Activated CD4-positive, alpha-beta memory T cell treated with anti-CD3 and anti-CD28 coated beads, Interleukin-2, amount 10 ng/mL, durations not matched to agents 7 days and 5 days (primary cell): ENCODE measurements at regions not wholly inside any gene's neighbourhood (a gene's known extent, or its start where the extent isn't known, plus 50 kb on each side); places are given as distances from the start of the nearest gene placed in this dataset.

Experiments used
- CTCF ChIA-PET: fragments of 350-600 bp; sonication (Branson Sonifier 250); formaldehyde crosslinking; loops from one replicate; lab custom pipeline; 2021; ENCODE audit warnings: antibody characterized with exemption, inconsistent platforms; lab: Charles Lee
- POLR2A ChIA-PET: fragments of 350-600 bp; sonication (Branson Sonifier 250); formaldehyde crosslinking; loops from one replicate; lab custom pipeline; 2021; ENCODE audit warnings: antibody characterized with exemption; lab: Charles Lee
- DNase-seq: peaks from one replicate; pipeline ENCODE4 v3.0.0-alpha.2; 2020
- H3K27ac Mint-ChIP-seq: one replicate; pipeline ENCODE4 v1.8.0; 2021; ENCODE audit warnings: mild to moderate bottlenecking, mixed read lengths
- H3K27me3 Mint-ChIP-seq: one replicate; pipeline ENCODE4 v1.8.0; 2021; ENCODE audit warnings: mixed read lengths
- H3K36me3 Mint-ChIP-seq: one replicate; pipeline ENCODE4 v1.8.0; 2021; ENCODE audit warnings: low read depth, mixed read lengths
- H3K4me1 Mint-ChIP-seq: one replicate; pipeline ENCODE4 v1.8.0; 2021; ENCODE audit warnings: mixed read lengths
- H3K4me3 Mint-ChIP-seq: one replicate; pipeline ENCODE4 v1.8.0; 2021; ENCODE audit warnings: mild to moderate bottlenecking, mixed read lengths
- H3K9me3 Mint-ChIP-seq: one replicate; pipeline ENCODE4 v1.8.0; 2021; ENCODE audit warnings: mixed read lengths

- no peak for DNase-seq
- Mint-ChIP-seq H3K4me3 (no peak overlapping the region), H3K27ac (no peak overlapping the region), H3K4me1 (no peaks in the 10 kb centered on the region), H3K36me3 (no peaks in the 10 kb centered on the region), H3K9me3 (peaks cover 2% of the 10 kb centered on the region), H3K27me3 (peaks cover 4% of the 10 kb centered on the region)
- POLR2A ChIA-PET: no interaction called here
- CTCF ChIA-PET: no interaction called here
These were observed 194.4 kb upstream of the CPEB2 start for GRCh38 chr4:14807856-14808255.

GRCh38 chr4:14809203-14809602 lies 193.1 kb upstream of the CPEB2 start:
- H3K4me3 Mint-ChIP-seq: no peak overlapping the region
- ChIA-PET POLR2A (no interaction called here), CTCF (no interaction called here)
- H3K9me3 Mint-ChIP-seq: peaks cover 2% of the 10 kb centered on the region
- no peaks in the 10 kb centered on the region for H3K36me3 Mint-ChIP-seq
- no peaks in the 10 kb centered on the region for H3K4me1 Mint-ChIP-seq
- no peak overlapping the region for H3K27ac Mint-ChIP-seq
- no peak for DNase-seq
- H3K27me3 Mint-ChIP-seq: peaks cover 4% of the 10 kb centered on the region

- Mint-ChIP-seq H3K36me3 (no peaks in the 10 kb centered on the region), H3K9me3 (peaks cover 2% of the 10 kb centered on the region), H3K4me1 (no peaks in the 10 kb centered on the region)
These were observed 192.2 kb upstream of the CPEB2 start for GRCh38 chr4:14810121-14810520.

GRCh38 chr4:14810568-14810967 lies 191.7 kb upstream of the CPEB2 start:
- Mint-ChIP-seq H3K27ac (no peak overlapping the region), H3K4me3 (no peak overlapping the region), H3K4me1 (no peaks in the 10 kb centered on the region), H3K9me3 (peaks cover 2% of the 10 kb centered on the region), H3K27me3 (peaks cover 4% of the 10 kb centered on the region), H3K36me3 (no peaks in the 10 kb centered on the region)
- no peak for DNase-seq
- ChIA-PET CTCF (no interaction called here), POLR2A (no interaction called here)

More at GRCh38 chr4:14810121-14810520, 192.2 kb upstream of the CPEB2 start:
- no peak overlapping the region for H3K27ac Mint-ChIP-seq
- no peak for DNase-seq
- peaks cover 4% of the 10 kb centered on the region for H3K27me3 Mint-ChIP-seq
- ChIA-PET POLR2A (no interaction called here), CTCF (no interaction called here)
- H3K4me3 Mint-ChIP-seq: no peak overlapping the region

GRCh38 chr4:14812101-14812500 lies 190.2 kb upstream of the CPEB2 start:
- Mint-ChIP-seq H3K36me3 (no peaks in the 10 kb centered on the region), H3K9me3 (peaks cover 2% of the 10 kb centered on the region), H3K4me1 (no peaks in the 10 kb centered on the region), H3K27me3 (peaks cover 4% of the 10 kb centered on the region), H3K4me3 (no peak overlapping the region), H3K27ac (no peak overlapping the region)
- POLR2A ChIA-PET: no interaction called here
- DNase-seq: no peak
- CTCF ChIA-PET: no interaction called here

GRCh38 chr4:14816623-14817261 lies 185.5 kb upstream of the CPEB2 start:
- no peak for DNase-seq
- no peaks in the 10 kb centered on the region for H3K27me3 Mint-ChIP-seq
- H3K9me3 Mint-ChIP-seq: no peaks in the 10 kb centered on the region
- CTCF ChIA-PET: no interaction called here
- no peaks in the 10 kb centered on the region for H3K4me1 Mint-ChIP-seq
- H3K36me3 Mint-ChIP-seq: no peaks in the 10 kb centered on the region
- H3K27ac Mint-ChIP-seq: no peak overlapping the region
- no peak overlapping the region for H3K4me3 Mint-ChIP-seq
- POLR2A ChIA-PET: no interaction called here

- peaks cover 4% of the 10 kb centered on the region for H3K27me3 Mint-ChIP-seq
- POLR2A ChIA-PET: no interaction called here
- H3K9me3 Mint-ChIP-seq: no peaks in the 10 kb centered on the region
- CTCF ChIA-PET: no interaction called here
- H3K27ac Mint-ChIP-seq: no peak overlapping the region
- H3K4me1 Mint-ChIP-seq: no peaks in the 10 kb centered on the region
- no peak for DNase-seq
- no peak overlapping the region for H3K4me3 Mint-ChIP-seq
- no peaks in the 10 kb centered on the region for H3K36me3 Mint-ChIP-seq
These were observed 178.1 kb upstream of the CPEB2 start for GRCh38 chr4:14824189-14824588.

- no peaks in the 10 kb centered on the region for H3K4me1 Mint-ChIP-seq
- no peak overlapping the region for H3K27ac Mint-ChIP-seq
- ChIA-PET POLR2A (no interaction called here), CTCF (no interaction called here)
- no peak for DNase-seq
- no peak overlapping the region for H3K4me3 Mint-ChIP-seq
- no peaks in the 10 kb centered on the region for H3K36me3 Mint-ChIP-seq
- peaks cover 4% of the 10 kb centered on the region for H3K27me3 Mint-ChIP-seq
- H3K9me3 Mint-ChIP-seq: no peaks in the 10 kb centered on the region
These were observed 175.2 kb upstream of the CPEB2 start for GRCh38 chr4:14827111-14827510.

- no peak overlapping the region for H3K27ac Mint-ChIP-seq
- H3K4me1 Mint-ChIP-seq: no peaks in the 10 kb centered on the region
- H3K36me3 Mint-ChIP-seq: no peaks in the 10 kb centered on the region
- peaks cover 4% of the 10 kb centered on the region for H3K27me3 Mint-ChIP-seq
- no peaks in the 10 kb centered on the region for H3K9me3 Mint-ChIP-seq
- ChIA-PET CTCF (no interaction called here), POLR2A (no interaction called here)
- H3K4me3 Mint-ChIP-seq: no peak overlapping the region
- no peak for DNase-seq
These were observed 172.5 kb upstream of the CPEB2 start for GRCh38 chr4:14829795-14830194.

GRCh38 chr4:14831416-14831815 lies 170.9 kb upstream of the CPEB2 start:
- Mint-ChIP-seq H3K27ac (no peak overlapping the region), H3K4me1 (no peaks in the 10 kb centered on the region), H3K36me3 (no peaks in the 10 kb centered on the region), H3K9me3 (no peaks in the 10 kb centered on the region), H3K4me3 (no peak overlapping the region), H3K27me3 (no peaks in the 10 kb centered on the region)
- DNase-seq: no peak
- ChIA-PET POLR2A (no interaction called here), CTCF (no interaction called here)

- CTCF ChIA-PET: no interaction called here
- POLR2A ChIA-PET: no interaction called here
- no peak for DNase-seq
- H3K27ac Mint-ChIP-seq: no peak overlapping the region
- H3K4me1 Mint-ChIP-seq: no peaks in the 10 kb centered on the region
- H3K9me3 Mint-ChIP-seq: no peaks in the 10 kb centered on the region
- H3K36me3 Mint-ChIP-seq: no peaks in the 10 kb centered on the region
- no peak overlapping the region for H3K4me3 Mint-ChIP-seq
- no peaks in the 10 kb centered on the region for H3K27me3 Mint-ChIP-seq
These were observed 169.2 kb upstream of the CPEB2 start for GRCh38 chr4:14833053-14833452.

- no peak overlapping the region for H3K27ac Mint-ChIP-seq
- POLR2A ChIA-PET: no interaction called here
These were observed 167.9 kb upstream of the CPEB2 start for GRCh38 chr4:14834382-14834781.

GRCh38 chr4:14835288-14835687 lies 167.0 kb upstream of the CPEB2 start:
- Mint-ChIP-seq H3K36me3 (no peaks in the 10 kb centered on the region), H3K27ac (no peak overlapping the region), H3K27me3 (no peaks in the 10 kb centered on the region), H3K4me1 (no peaks in the 10 kb centered on the region), H3K4me3 (no peak overlapping the region), H3K9me3 (no peaks in the 10 kb centered on the region)
- ChIA-PET CTCF (no interaction called here), POLR2A (no interaction called here)
- DNase-seq: no peak

More at GRCh38 chr4:14834382-14834781, 167.9 kb upstream of the CPEB2 start:
- H3K9me3 Mint-ChIP-seq: no peaks in the 10 kb centered on the region
- DNase-seq: no peak
- no peaks in the 10 kb centered on the region for H3K4me1 Mint-ChIP-seq
- H3K27me3 Mint-ChIP-seq: no peaks in the 10 kb centered on the region
- no peaks in the 10 kb centered on the region for H3K36me3 Mint-ChIP-seq
- H3K4me3 Mint-ChIP-seq: no peak overlapping the region
- CTCF ChIA-PET: no interaction called here

- POLR2A ChIA-PET: no interaction called here
- Mint-ChIP-seq H3K27me3 (no peaks in the 10 kb centered on the region), H3K27ac (no peak overlapping the region), H3K36me3 (no peaks in the 10 kb centered on the region), H3K4me1 (no peaks in the 10 kb centered on the region), H3K9me3 (no peaks in the 10 kb centered on the region), H3K4me3 (no peak overlapping the region)
- CTCF ChIA-PET: no interaction called here
- no peak for DNase-seq
These were observed 166.4 kb upstream of the CPEB2 start for GRCh38 chr4:14835708-14836425.
